Astrocyte of the cerebellum (primary cell): ENCODE measurements at regions not wholly inside any gene's neighbourhood (a gene's known extent, or its start where the extent isn't known, plus 50 kb on each side); places are given as distances from the start of the nearest gene placed in this dataset.

ENCODE experiments used
- DNase-seq: peaks from one replicate; pipeline ENCODE4 v3.0.0-alpha.2; 2011; ENCODE audit warnings: low read depth
- H3K4me3 ChIP-seq: 2 replicates; pipeline ENCODE4 v1.5.1; 2011; ENCODE audit warnings: mild to moderate bottlenecking, low read depth, low read length, moderate library complexity
- in situ Hi-C: cut with HindIII; loops from 2 replicates; pipeline ENCODE4 v1.10.0; 2017; ENCODE audit warnings: low sequenced_read_pairs
- TF ChIP-seq, protein P1 (sequence below): IDR thresholded peaks from 2 replicates; pipeline ENCODE4 v1.5.1; 2012; ENCODE audit warnings: low read length, low read depth, moderate library complexity, mild to moderate bottlenecking; ENCODE audit errors: missing control alignments

DNA sequence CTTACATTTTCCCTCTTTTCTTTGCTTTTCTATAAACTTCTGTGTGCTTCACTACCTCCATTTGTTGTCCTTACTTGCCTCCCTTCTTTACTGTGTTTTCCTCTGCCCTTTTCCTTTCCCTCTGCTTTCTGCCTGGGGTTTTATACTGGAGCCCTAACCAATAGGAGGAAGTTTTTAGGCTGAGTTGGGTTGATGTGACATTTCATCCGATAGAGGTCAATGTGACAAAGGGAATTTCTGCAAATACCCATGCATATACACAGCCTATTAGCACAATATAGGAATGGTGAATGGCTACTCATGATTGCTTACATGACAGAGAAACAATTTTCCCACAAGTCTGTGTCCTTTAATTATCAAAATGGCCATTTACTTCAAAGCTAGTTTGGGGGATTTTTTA lies 153.0 kb upstream of the ARPP21 start:
- TF ChIP-seq, protein P1, sequence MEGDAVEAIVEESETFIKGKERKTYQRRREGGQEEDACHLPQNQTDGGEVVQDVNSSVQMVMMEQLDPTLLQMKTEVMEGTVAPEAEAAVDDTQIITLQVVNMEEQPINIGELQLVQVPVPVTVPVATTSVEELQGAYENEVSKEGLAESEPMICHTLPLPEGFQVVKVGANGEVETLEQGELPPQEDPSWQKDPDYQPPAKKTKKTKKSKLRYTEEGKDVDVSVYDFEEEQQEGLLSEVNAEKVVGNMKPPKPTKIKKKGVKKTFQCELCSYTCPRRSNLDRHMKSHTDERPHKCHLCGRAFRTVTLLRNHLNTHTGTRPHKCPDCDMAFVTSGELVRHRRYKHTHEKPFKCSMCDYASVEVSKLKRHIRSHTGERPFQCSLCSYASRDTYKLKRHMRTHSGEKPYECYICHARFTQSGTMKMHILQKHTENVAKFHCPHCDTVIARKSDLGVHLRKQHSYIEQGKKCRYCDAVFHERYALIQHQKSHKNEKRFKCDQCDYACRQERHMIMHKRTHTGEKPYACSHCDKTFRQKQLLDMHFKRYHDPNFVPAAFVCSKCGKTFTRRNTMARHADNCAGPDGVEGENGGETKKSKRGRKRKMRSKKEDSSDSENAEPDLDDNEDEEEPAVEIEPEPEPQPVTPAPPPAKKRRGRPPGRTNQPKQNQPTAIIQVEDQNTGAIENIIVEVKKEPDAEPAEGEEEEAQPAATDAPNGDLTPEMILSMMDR, result no peak
- no peak overlapping the region for H3K4me3 ChIP-seq
- in situ Hi-C loops, result no loop called here
- DNase-seq, result no peak

DNA sequence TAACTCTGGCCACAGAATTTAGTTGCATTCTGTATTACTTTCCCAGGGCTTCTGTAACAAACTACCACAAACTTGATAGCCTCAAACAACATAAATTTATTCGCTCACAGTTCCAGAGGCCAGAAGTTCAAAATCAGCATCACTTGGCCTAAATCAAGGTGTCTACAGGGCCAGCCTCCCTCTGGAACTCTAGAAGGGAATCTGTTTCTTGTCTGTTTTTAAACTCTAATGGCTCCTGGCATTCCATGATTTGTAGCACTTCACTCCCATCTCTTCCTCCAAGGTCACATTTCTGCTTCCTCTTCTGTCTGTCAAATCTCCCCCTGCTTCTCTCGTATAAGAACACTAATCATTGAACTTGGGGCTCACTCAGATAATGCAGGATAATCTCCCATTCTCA lies 151.9 kb upstream of the ARPP21 start:
- no peak for DNase-seq
- in situ Hi-C loops, result no loop called here
- no peak overlapping the region for H3K4me3 ChIP-seq
- TF ChIP-seq, protein P1, result no peak

DNA sequence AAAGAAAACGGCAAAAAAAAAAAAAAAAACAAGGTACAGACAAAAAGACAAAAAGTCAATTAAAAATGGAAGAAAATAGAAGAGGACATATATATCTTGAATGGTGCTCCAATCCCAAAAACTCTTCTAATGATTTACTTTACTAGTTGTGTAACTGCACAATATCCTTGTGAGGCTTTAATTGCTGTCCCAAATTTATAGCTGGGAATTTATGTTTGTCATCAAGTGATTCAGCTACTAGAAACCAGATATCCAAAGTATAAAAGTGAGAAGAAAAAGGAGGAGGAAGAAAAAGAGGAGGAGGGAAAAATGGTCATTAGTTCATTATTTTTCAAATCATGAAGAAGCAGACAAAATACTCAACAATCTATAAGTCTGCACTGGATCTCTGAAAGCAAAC lies 150.8 kb upstream of the ARPP21 start:
- TF ChIP-seq, protein P1, result no peak
- in situ Hi-C loops, result no loop called here
- no peak overlapping the region for H3K4me3 ChIP-seq
- no peak for DNase-seq

DNA sequence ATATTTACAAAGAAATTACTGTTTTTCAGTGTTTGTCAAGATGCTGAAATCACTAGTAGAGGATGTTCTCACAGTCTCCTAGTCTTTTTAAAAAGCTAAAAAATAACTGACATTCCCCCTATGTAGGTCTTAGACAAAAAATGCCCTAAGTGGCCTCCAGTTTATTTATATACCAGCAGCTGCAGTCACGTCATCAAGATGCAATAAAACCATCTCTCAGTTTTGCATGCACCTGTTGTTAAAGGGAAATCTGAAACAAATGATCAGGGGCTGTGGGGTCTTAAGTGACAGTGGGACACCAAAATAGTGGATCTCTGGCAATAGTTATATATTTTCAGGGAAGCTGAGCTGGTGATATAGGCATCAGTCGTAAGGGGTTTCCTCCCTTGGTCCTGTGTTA lies 146.5 kb upstream of the ARPP21 start:
- in situ Hi-C loops, result no loop called here
- no peak overlapping the region for H3K4me3 ChIP-seq
- DNase-seq, result no peak
- TF ChIP-seq, protein P1, result no peak

GRCh38 chr3:35498506-35499210 lies 140.7 kb upstream of the ARPP21 start:
- TF ChIP-seq, protein P1, result no peak
- H3K4me3 ChIP-seq, result no peak overlapping the region
- no peak for DNase-seq
- in situ Hi-C loops, result no loop called here

DNA sequence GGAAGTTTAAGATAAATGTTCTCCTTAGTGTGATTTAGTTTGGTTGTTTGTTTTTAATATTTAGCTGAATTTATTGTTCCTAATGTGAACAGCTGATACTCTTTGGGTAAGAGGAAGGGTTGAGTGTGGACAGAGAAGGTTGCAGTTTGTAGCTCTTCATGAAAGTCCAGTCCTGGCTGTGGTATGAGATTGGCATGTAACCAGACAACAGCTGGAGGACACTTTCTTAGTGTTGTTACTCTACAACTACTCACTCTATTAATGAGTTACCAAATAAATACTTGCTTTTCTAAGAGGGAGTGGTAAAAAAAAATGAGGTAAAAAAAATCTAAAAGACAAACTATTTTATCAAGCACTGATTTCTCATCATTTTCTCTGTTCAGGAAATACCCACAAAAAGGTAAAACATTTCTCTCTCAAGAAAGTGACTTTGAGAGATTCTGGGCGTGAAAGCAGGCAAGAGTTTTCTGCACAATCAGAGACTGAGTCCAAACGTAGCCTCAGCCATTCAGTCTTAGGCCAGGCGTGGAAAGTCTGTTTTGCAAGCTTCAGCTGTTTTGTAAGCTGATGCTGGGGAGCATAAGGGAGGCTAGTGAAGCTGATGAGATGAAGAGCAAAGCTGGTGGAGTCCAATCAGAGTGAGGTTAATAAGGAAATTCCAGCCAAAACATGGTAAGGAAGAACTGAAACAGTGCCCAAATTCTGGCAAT lies 138.5 kb upstream of the ARPP21 start:
- no peak overlapping the region for H3K4me3 ChIP-seq
- in situ Hi-C loops, result no loop called here
- no peak for DNase-seq
- TF ChIP-seq, protein P1, result no peak
